ENCODE measurements at regions not wholly inside any gene's neighbourhood (a gene's known extent, or its start where the extent isn't known, plus 50 kb on each side); places are given as distances from the start of the nearest gene placed in this dataset.

GRCh38 chr16:88288303-88288702 lies 94.5 kb upstream of the ZNF469 start:
- TF ChIP-seq CTCF (IDR thresholded peaks at IDR 0.05; ENCODE audit: extremely low read depth, missing control alignments) = no peak
- no peak for DNase-seq (ENCODE audit: low spot score)

- DNase-seq (ENCODE audit: low spot score) = no peak
- no peak for TF ChIP-seq CTCF (IDR thresholded peaks at IDR 0.05; ENCODE audit: extremely low read depth, missing control alignments)
Observed at GRCh38 chr16:88289001-88289400, 93.8 kb upstream of the ZNF469 start.

GRCh38 chr16:88289561-88289960 lies 93.2 kb upstream of the ZNF469 start:
- DNase-seq (ENCODE audit: low spot score) = no peak
- no peak for TF ChIP-seq CTCF (IDR thresholded peaks at IDR 0.05; ENCODE audit: extremely low read depth, missing control alignments)

GRCh38 chr16:88289968-88290401 lies 92.8 kb upstream of the ZNF469 start:
- TF ChIP-seq CTCF (IDR thresholded peaks at IDR 0.05; ENCODE audit: extremely low read depth, missing control alignments) = no peak
- no peak for DNase-seq (ENCODE audit: low spot score)

- no peak for TF ChIP-seq CTCF (IDR thresholded peaks at IDR 0.05; ENCODE audit: extremely low read depth, missing control alignments)
- no peak for DNase-seq (ENCODE audit: low spot score)
Observed at GRCh38 chr16:88290850-88291830, 91.6 kb upstream of the ZNF469 start.

GRCh38 chr16:88292007-88292970 lies 90.5 kb upstream of the ZNF469 start:
- no peak for DNase-seq (ENCODE audit: low spot score)
- no peak for TF ChIP-seq CTCF (IDR thresholded peaks at IDR 0.05; ENCODE audit: extremely low read depth, missing control alignments)
